ENCODE measurements at regions not wholly inside any gene's neighbourhood (a gene's known extent, or its start where the extent isn't known, plus 50 kb on each side); places are given as distances from the start of the nearest gene placed in this dataset.

DNA sequence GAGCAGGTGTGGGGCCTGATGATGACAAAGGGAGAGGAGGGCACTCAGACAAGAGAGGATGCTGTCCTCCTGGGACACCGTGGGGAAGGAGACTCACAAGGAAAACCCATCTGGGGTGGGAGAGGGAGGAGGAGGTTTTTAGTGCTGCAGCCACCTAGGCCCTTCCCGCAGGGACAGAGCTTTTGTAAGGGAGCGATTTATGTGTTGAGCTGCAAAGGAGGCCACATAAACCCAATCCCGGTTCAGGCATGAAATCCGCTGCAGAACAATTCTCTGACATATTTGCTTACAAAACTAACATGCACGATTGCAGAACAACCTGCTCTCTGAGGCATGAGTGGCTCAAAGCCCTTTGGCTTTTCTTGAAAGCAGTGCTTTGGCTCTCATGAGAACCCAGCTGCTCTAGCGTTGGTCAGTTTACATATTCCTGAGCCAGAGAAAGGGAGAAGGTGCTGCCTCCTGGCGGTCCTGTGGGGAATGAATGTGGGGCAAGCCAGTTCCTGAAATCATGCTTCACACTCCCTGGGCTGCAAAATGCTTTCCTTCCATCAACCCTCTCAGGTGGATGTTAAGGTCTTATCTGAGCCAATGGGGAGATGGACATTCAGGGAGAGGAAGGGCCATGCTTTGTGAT is 122.4 kb upstream of the NLRP1 start:
- TF ChIP-seq, protein P1, sequence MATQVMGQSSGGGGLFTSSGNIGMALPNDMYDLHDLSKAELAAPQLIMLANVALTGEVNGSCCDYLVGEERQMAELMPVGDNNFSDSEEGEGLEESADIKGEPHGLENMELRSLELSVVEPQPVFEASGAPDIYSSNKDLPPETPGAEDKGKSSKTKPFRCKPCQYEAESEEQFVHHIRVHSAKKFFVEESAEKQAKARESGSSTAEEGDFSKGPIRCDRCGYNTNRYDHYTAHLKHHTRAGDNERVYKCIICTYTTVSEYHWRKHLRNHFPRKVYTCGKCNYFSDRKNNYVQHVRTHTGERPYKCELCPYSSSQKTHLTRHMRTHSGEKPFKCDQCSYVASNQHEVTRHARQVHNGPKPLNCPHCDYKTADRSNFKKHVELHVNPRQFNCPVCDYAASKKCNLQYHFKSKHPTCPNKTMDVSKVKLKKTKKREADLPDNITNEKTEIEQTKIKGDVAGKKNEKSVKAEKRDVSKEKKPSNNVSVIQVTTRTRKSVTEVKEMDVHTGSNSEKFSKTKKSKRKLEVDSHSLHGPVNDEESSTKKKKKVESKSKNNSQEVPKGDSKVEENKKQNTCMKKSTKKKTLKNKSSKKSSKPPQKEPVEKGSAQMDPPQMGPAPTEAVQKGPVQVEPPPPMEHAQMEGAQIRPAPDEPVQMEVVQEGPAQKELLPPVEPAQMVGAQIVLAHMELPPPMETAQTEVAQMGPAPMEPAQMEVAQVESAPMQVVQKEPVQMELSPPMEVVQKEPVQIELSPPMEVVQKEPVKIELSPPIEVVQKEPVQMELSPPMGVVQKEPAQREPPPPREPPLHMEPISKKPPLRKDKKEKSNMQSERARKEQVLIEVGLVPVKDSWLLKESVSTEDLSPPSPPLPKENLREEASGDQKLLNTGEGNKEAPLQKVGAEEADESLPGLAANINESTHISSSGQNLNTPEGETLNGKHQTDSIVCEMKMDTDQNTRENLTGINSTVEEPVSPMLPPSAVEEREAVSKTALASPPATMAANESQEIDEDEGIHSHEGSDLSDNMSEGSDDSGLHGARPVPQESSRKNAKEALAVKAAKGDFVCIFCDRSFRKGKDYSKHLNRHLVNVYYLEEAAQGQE (IDR thresholded peaks at IDR 0.05; ENCODE audit: insufficient read depth in 1 of 2, low read depth in 2 of 2, low read length in 2 of 2), result peak in 1 of 2 experiments; percentile 41; a peak in 1 of 4 replicates
- no peak for TF ChIP-seq SIN3A (IDR thresholded peaks at IDR 0.05; ENCODE audit: borderline replicate concordance, insufficient read depth, low read length)
- TF ChIP-seq FOXP2 (optimal IDR thresholded peaks at IDR 0.05; ENCODE audit: borderline replicate concordance, extremely low read depth, extremely low read length, insufficient read depth), result no peak
- TF ChIP-seq TAF1 (IDR thresholded peaks at IDR 0.05; ENCODE audit: borderline replicate concordance, insufficient read depth, low read length), result no peak
- TF ChIP-seq POLR2AphosphoS5 (IDR thresholded peaks at IDR 0.05; ENCODE audit: low read depth, low read length), result no peak

DNA sequence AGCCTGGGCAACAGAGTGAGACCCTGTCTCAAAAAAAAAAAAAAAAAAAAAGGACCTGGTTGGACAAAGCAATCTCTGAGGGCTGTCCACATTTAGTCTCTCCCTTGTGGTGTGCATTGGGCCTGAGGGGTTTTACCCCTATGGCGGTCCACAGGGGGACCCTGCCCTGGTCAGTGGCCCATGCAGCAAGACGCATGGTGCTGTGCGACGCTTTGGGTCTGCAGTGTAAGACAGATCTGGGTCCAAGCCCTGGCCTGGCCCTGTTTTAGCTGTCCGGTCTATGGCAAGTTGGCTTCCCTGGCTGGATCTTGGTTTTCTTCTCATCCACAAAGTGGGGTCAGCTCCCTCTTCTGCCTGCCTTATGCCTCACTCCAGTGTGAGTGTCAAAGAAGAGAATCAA is 123.2 kb upstream of the NLRP1 start:
- TF ChIP-seq, protein P1 (IDR thresholded peaks at IDR 0.05; ENCODE audit: insufficient read depth in 1 of 2, low read depth in 2 of 2, low read length in 2 of 2), result no peak
- no peak for TF ChIP-seq SIN3A (IDR thresholded peaks at IDR 0.05; ENCODE audit: borderline replicate concordance, insufficient read depth, low read length)

DNA sequence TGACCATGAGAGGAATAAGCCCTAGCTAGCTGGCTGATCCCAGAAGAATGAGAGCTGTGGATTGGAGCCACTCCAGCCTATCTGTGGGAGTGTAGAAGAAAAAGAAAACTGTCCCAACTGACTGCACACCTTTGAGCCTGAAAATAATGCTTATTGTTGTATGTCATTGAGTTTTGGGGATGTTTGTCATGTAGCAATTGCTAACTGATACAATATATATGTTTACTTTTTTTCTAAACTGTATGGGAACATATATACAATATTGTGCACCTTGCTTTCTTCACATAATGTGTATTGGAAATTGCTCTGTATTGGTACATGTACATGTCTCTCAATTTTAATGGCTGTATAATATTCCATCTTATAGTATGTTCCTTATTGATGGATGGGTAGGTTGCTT is 124.0 kb upstream of the NLRP1 start:
- TF ChIP-seq SIN3A (IDR thresholded peaks at IDR 0.05; ENCODE audit: borderline replicate concordance, insufficient read depth, low read length) (no peak), TAF1 (IDR thresholded peaks at IDR 0.05; ENCODE audit: borderline replicate concordance, insufficient read depth, low read length) (no peak), POLR2AphosphoS5 (IDR thresholded peaks at IDR 0.05; ENCODE audit: low read depth, low read length) (no peak)
- TF ChIP-seq, protein P1 (IDR thresholded peaks at IDR 0.05; ENCODE audit: insufficient read depth in 1 of 2, low read depth in 2 of 2, low read length in 2 of 2), result no peak

DNA sequence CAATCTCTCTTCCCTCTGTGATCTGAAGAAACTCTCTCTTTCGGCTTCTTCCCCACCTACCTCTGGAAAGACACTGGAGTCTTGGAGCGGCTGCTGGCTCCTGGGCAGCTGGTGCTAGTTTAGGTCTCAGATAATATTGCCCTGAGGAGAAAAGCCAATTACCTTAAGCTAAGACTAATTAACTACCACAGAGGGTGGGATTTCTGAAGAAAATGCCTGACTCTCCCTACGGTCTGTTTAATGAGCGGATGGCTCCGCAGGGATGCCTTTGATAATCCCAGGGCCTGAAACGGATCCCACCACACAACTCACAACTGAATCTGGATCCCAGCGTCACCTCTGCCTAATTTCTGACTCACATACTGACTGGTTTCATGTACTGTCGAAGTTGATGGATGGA is 127.0 kb upstream of the NLRP1 start:
- TF ChIP-seq POLR2AphosphoS5 (IDR thresholded peaks at IDR 0.05; ENCODE audit: low read depth, low read length), result no peak
- no peak for TF ChIP-seq SIN3A (IDR thresholded peaks at IDR 0.05; ENCODE audit: borderline replicate concordance, insufficient read depth, low read length)

DNA sequence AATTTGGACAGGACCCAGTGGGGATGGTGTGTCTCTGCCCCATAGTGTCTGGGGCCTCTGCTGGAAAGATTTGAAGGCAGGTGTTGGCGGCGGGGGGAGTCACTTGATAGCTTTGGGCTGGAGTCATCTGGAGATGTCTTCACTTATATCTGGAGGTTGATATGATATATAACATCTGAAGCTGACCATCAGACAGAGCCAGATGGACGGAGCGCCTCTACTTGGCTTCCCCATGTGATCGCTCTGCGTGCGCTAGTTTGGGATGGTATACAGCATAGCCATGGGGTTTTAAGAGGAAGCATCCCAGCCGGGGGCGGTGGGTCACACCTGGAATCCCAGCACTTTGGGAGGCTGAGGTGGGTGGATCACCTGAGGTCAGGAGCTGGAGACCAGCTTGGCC is 130.7 kb upstream of the NLRP1 start:
- TF ChIP-seq FOXP2 (optimal IDR thresholded peaks at IDR 0.05; ENCODE audit: borderline replicate concordance, extremely low read depth, extremely low read length, insufficient read depth) (no peak), TAF1 (IDR thresholded peaks at IDR 0.05; ENCODE audit: borderline replicate concordance, insufficient read depth, low read length) (no peak), POLR2AphosphoS5 (IDR thresholded peaks at IDR 0.05; ENCODE audit: low read depth, low read length) (no peak)

DNA sequence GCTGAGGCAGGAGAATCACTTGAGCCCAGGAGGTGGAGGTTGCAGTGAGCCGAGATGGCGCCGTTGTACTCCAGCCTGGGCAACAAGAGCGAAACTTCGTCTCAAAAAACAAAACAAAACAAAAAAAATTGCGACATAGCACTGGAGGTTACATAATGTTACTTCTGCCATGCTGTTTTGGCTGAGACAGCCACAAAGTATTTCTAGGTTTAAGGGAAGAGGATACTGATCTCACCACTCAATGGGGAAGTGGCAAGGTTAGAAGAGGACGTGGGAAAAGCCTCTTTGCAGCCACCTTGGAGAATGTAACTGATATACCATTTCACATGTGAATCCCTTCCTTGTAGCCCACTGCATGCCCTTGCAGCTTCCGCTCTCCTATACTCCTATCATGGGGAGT is 131.2 kb upstream of the NLRP1 start:
- no peak for TF ChIP-seq TAF1 (IDR thresholded peaks at IDR 0.05; ENCODE audit: borderline replicate concordance, insufficient read depth, low read length)
- TF ChIP-seq SIN3A (IDR thresholded peaks at IDR 0.05; ENCODE audit: borderline replicate concordance, insufficient read depth, low read length), result no peak
- TF ChIP-seq FOXP2 (optimal IDR thresholded peaks at IDR 0.05; ENCODE audit: borderline replicate concordance, extremely low read depth, extremely low read length, insufficient read depth), result no peak
- no peak for TF ChIP-seq POLR2AphosphoS5 (IDR thresholded peaks at IDR 0.05; ENCODE audit: low read depth, low read length)
- TF ChIP-seq, protein P1 (IDR thresholded peaks at IDR 0.05; ENCODE audit: insufficient read depth in 1 of 2, low read depth in 2 of 2, low read length in 2 of 2), result no peak
